Transverse colon (tissue), 4 donors: ENCODE measurements at regions not wholly inside any gene's neighbourhood (a gene's known extent, or its start where the extent isn't known, plus 50 kb on each side); places are given as distances from the start of the nearest gene placed in this dataset.

Experiments used
- DNase-seq: peaks from one replicate; pipeline ENCODE4 v3.0.0-alpha.2; 2019
- H3K27ac ChIP-seq, 4 donors: fragments of 200-600 bp; sonication (generic); 2 replicates each; pipeline ENCODE4 v1.5.1; 2016 to 2018; ENCODE audit warnings: inconsistent platforms in 4 of 4
- H3K27me3 ChIP-seq: fragments of 200-600 bp; sonication (generic); 2 replicates; pipeline ENCODE4 v1.5.1; 2017; ENCODE audit warnings: inconsistent platforms
- H3K36me3 ChIP-seq, 4 donors: fragments of 200-600 bp; sonication (generic); 2 replicates each; pipeline ENCODE4 v1.5.1; 2017 to 2019; ENCODE audit warnings: inconsistent platforms in 4 of 4
- H3K4me1 ChIP-seq, 4 donors: fragments of 200-600 bp; sonication (generic); 2 replicates each; pipeline ENCODE4 v1.5.1; 2017 to 2020; ENCODE audit warnings: inconsistent platforms in 4 of 4
- H3K4me3 ChIP-seq, 4 donors: fragments of 200-600 bp; sonication (generic); 1 replicate in 1 of 4; 2 replicates in 3 of 4; pipeline versions ENCODE4 v1.5.1 to v1.6.1; 2017 to 2019; ENCODE audit warnings: inconsistent platforms in 4 of 4
- H3K9me3 ChIP-seq, 2 donors: fragments of 200-600 bp; sonication (generic); 2 replicates each; pipeline ENCODE4 v1.5.1; 2017 to 2019; ENCODE audit warnings: inconsistent platforms in 2 of 2
- CTCF ChIP-seq, 5 experiments: fragments of 200-600 bp in 3 of 5; fragments of 450-650 bp in 2 of 5; sonication (generic) in 3 of 5; IDR thresholded peaks; 1 replicate in 2 of 5; 2 replicates in 3 of 5; pipeline ENCODE4 v1.5.1; 2016 to 2017; ENCODE audit warnings: antibody characterized with exemption in 5 of 5, inconsistent platforms in 3 of 5, mild to moderate bottlenecking in 2 of 5, moderate library complexity in 1 of 5
- EP300 ChIP-seq: sonication (generic); formaldehyde crosslinking; IDR thresholded peaks from one replicate; pipeline ENCODE4 v1.6.1; 2017; ENCODE audit warnings: antibody characterized with exemption, low read depth
- POLR2A ChIP-seq: fragments of 450-650 bp; IDR thresholded peaks from one replicate; pipeline ENCODE4 v1.6.1; 2016; ENCODE audit warnings: antibody characterized with exemption, mild to moderate bottlenecking, moderate library complexity
- POLR2AphosphoS5 ChIP-seq, 3 donors: sonication (generic); formaldehyde crosslinking; IDR thresholded peaks; one replicate each; pipeline ENCODE4 v1.6.1; 2016; ENCODE audit warnings: antibody characterized with exemption in 3 of 3
- WGBS, 2 donors: methylation state at CpG; one replicate each; pipeline ENCODE4 v1.1.5; 2018; ENCODE audit warnings: low coverage in 1 of 2; 5-methylcytosine and 5-hydroxymethylcytosine counted together
- in situ Hi-C, 4 donors: fragments of 200-750 bp; cut with MboI; loops; one replicate each; pipeline versions ENCODE4 v1.15.0 to v1.15.1; 2017; ENCODE audit warnings: low sequenced_read_pairs in 3 of 4, low pct_ligation_motif_present in 1 of 4, low pct_unique_long_range_greater_than_20kb in 1 of 4
- intact Hi-C: fragments of 100-400 bp; cut with DNase I; formaldehyde crosslinking; loops from one replicate; pipeline ENCODE4 v1.15.1; 2023; ENCODE audit warnings: low total_unique reads

DNA sequence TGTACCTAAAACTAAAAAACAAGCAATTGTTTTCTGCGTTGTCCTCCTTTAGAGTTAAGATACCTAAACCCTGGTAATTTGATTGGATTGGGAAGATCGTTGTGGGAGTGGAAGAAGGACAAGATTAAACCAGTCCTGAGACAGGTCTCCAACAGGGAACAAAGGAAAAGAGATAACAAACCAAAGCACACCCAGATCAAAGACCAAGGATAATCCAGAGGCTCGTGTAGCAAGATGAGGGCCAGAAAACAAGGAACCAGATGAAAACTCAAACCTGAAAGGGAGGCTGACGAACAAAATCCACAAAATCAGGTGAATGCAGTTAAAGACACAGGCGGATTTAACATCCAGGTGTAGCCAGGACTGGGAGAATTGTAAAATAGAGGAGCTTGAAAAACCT, 618.1 kb downstream of the SLCO4C1 start:
- Histone ChIP-seq H3K9me3 (no peaks in the 10 kb centered on the region), H3K36me3 (no peaks in the 10 kb centered on the region), H3K4me1 (peaks cover 0 to 5% (median 1%) of the 10 kb centered on the region in 4 donors), H3K4me3 (no peak overlapping the region), H3K27ac (no peak overlapping the region), H3K27me3 (no peaks in the 10 kb centered on the region)
- no peak for DNase-seq
- TF ChIP-seq POLR2A (no peak), EP300 (no peak), POLR2AphosphoS5 (IDR thresholded peaks at IDR 0.05) (no peak), CTCF (IDR thresholded peaks at IDR 0.05) (no peak)
- in situ Hi-C loops (no loop called here), intact Hi-C loops (no loop called here)
- 34 to 49% methylated on average over 4 to 5 of the region's 5 CpGs for WGBS, 2 donors

GRCh38 chr5:101676646-101677045, 619.4 kb downstream of the SLCO4C1 start:
- Histone ChIP-seq H3K27me3 (no peaks in the 10 kb centered on the region), H3K27ac (no peak overlapping the region), H3K4me3 (no peak overlapping the region), H3K9me3 (no peaks in the 10 kb centered on the region), H3K36me3 (no peaks in the 10 kb centered on the region), H3K4me1 (peaks cover 0 to 5% (median 1%) of the 10 kb centered on the region in 4 donors)
- 20 to 53% methylated on average over 1 to 2 of the region's 2 CpGs for WGBS, 2 donors
- intact Hi-C loops = no loop called here
- in situ Hi-C loops = no loop called here
- no peak for DNase-seq
- TF ChIP-seq POLR2A (no peak), CTCF (IDR thresholded peaks at IDR 0.05) (no peak), POLR2AphosphoS5 (IDR thresholded peaks at IDR 0.05) (no peak), EP300 (no peak)

- Histone ChIP-seq H3K36me3 (no peaks in the 10 kb centered on the region), H3K9me3 (no peaks in the 10 kb centered on the region), H3K4me1 (peaks cover 0 to 5% (median 1%) of the 10 kb centered on the region in 4 donors), H3K4me3 (no peak overlapping the region), H3K27ac (no peak overlapping the region), H3K27me3 (no peaks in the 10 kb centered on the region)
- in situ Hi-C loops = no loop called here
- WGBS, 2 donors = 49 to 60% methylated on average over 3 to 4 of the region's 4 CpGs
- TF ChIP-seq CTCF (IDR thresholded peaks at IDR 0.05) = no peak
- TF ChIP-seq EP300 = no peak
- no peak for TF ChIP-seq POLR2AphosphoS5 (IDR thresholded peaks at IDR 0.05)
- TF ChIP-seq POLR2A = no peak
- no peak for DNase-seq
- intact Hi-C loops = no loop called here
Measured at GRCh38 chr5:101675510-101676219, 620.4 kb downstream of the SLCO4C1 start.

DNA sequence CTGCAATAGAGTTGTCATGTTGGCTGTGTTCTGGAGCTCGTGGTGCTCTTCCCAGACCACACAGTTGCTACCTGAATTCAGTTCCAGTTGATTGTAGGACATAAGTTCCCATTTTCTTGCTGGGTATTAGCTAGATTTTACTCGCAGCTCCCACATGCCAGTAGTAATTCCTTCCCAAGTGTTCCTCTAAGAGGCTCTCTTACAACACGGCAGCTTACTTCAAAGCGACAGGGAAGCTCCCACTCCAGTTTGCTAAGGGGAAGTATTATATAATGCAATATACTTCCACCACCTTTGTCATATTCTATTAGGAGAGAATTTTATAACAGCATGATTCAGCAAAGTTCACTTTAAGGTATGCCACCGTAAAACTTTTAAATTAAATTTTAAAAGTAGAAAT, 623.0 kb downstream of the SLCO4C1 start:
- in situ Hi-C loops (no loop called here), intact Hi-C loops (no loop called here)
- 78 to 86% methylated on average over 5 of the region's 5 CpGs for WGBS, 2 donors
- peaks cover 0 to 1% (median 0%) of the 10 kb centered on the region in 4 donors for H3K4me1 ChIP-seq
- H3K36me3 ChIP-seq = no peaks in the 10 kb centered on the region
- DNase-seq = no peak
- no peaks in the 10 kb centered on the region for H3K9me3 ChIP-seq
- no peak overlapping the region for H3K27ac ChIP-seq
- no peak overlapping the region for H3K4me3 ChIP-seq
- TF ChIP-seq CTCF (IDR thresholded peaks at IDR 0.05) (no peak), POLR2AphosphoS5 (IDR thresholded peaks at IDR 0.05) (no peak), POLR2A (no peak), EP300 (no peak)
- H3K27me3 ChIP-seq = no peaks in the 10 kb centered on the region
